ENCODE measurements at regions not wholly inside any gene's neighbourhood (a gene's known extent, or its start where the extent isn't known, plus 50 kb on each side); places are given as distances from the start of the nearest gene placed in this dataset.

DNA sequence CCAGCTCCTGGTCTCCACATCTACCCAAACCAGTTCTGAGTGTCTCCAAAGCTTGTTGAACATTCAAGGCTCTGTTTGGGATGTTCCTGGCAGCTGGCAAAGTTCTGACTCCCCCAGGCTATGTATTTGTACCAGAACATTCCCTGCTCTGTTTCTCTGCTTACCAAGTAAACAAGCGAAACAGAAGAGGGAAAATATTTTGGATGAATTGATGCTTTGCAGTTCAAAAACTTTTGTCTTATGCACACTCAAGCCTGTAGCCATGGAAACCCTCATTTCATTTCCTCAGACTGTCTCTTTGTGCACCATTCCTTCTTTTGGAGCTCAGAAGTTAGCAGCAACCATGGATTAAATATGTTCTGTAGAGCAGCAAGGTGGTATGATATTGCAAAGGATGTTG, 145.8 kb downstream of the ACTL7B start:
- no peak for DNase-seq

- no peak for DNase-seq
These were observed 146.7 kb downstream of the ACTL7B start for GRCh38 chr9:108709126-108709525.

- DNase-seq = no peak
These were observed 147.3 kb downstream of the ACTL7B start for GRCh38 chr9:108708448-108708847.

GRCh38 chr9:108707120-108707519, 148.7 kb downstream of the ACTL7B start:
- no peak for DNase-seq

DNA sequence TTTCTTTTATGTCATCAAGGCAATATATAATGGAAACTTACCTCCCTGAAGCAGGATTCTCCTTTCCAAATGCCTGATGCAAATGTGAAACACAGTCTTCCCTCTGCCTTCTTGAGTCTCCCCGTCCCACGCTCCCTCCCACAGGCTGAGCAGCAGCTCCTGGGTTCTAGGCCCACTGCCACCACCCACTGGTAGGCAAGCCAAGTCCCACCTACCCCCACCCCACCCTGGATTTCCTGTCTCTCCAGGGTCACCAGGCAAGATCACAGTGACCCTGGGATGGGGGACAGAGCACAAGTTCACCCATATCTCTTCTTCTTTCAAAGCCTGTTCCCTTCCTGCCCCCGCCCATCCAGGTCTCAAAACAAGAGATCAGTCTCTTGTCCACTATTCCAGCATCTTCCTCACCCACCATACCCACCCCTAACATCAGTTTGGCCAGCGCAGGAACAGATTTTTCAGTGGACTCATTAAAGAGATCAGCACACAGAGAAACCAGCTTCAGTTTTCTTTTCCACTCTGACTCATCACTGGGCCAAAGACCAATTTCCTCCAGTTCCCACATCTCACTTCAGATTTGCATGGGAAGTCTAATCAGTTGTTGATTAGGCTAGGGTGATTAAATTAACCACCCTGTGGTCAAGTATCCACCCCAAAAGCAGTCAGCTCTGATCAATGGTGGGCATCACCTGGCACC, 151.5 kb downstream of the ACTL7B start:
- no peak for DNase-seq

DNA sequence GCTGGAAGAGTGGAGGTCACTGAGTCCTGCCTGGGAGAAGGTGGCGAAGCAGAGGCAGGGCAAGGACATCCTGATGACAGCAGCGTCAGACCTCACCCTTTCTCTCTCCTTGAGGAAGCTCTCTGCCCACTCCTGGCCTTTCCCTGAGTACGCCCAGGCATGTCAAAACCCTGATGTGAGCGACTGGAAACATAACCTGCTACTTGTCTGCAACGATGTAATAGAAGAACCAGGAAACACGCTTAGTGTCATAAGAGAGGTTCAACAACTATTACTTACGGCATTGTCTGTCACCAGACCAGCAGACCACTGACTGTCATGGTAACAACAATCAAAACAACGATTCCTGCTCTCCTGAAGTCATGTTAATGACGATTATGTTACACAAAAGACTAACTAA, 152.4 kb downstream of the ACTL7B start:
- no peak for DNase-seq

GRCh38 chr9:108702681-108703080, 153.1 kb downstream of the ACTL7B start:
- DNase-seq = no peak

DNA sequence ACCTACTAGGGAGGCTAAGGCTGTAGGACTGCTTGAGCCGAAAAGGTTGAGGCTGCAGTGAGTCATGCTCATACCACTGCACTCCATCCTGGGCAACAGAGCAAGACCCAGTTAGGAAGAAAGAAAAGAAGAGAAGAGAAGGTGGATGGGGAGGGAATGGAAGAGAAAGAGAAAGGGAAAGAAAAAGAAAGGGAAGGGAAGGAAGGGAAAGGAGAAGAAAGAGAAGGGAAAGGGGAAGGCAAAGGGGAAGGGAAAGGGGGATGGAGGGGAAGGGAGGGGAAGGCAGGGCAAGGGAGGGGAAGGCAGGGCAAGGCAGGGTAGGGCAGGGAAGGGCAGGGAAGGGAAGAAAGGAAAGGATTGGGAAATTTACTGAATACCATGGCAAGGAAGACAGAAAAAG, 157.0 kb downstream of the ACTL7B start:
- no peak for DNase-seq

DNA sequence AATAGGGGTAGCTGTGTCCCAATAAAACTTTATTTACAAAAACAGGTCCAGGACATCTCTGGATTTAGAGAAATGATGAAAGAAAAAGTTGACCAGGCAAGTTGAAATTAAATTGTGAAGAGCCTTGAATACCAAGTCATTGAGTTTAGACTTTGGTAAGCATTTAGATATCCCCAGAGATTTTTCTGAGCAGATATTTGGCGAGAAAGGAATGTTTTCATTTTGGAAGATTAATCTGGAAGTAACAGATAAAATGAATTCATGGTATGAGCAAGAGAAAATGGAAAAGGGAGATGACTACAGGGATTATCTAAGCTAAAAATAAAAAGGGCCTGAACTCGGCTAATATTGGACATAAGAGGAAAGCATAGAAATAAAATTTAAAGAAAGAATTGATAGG, 157.6 kb downstream of the ACTL7B start:
- DNase-seq = no peak

DNA sequence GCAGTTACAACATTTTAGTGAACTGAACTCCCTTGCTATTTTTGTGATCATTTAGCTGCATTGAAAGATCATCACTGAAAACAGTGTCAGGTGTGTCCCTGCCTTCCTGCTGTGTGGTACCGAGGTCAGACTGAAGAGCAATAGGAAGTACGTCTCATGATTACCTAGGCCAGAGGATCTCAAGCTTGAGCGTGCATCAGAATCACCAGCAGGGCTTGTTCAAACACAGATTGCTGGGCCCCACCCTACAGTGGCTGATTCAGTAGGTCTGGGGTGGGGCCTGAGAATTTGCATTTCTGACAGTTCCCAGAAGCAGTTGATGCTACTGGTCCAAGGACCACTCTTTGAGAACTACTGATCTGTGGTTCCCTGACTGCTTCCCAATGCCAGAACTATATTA, 159.6 kb downstream of the ACTL7B start:
- no peak for DNase-seq

DNA sequence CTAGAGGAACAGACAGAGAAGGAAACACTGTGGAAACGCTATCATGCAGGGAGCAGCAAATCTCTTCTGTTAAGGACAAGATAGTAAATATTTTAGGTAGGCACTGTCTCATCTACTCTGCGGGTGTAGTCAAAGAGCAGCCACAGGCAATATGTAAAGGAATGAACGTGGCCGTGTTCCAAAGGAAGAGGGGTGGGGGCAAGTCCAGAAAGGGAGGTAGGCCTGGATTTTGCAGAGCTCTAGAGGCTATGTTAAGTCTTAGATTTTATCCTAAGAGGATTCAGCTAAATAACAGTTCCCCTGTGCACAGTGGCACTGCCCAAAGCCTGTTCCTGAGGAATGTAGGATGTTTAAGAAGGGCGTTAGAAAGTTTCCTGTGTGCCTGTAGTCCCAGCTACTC, 161.6 kb downstream of the ACTL7B start:
- no peak for DNase-seq

DNA sequence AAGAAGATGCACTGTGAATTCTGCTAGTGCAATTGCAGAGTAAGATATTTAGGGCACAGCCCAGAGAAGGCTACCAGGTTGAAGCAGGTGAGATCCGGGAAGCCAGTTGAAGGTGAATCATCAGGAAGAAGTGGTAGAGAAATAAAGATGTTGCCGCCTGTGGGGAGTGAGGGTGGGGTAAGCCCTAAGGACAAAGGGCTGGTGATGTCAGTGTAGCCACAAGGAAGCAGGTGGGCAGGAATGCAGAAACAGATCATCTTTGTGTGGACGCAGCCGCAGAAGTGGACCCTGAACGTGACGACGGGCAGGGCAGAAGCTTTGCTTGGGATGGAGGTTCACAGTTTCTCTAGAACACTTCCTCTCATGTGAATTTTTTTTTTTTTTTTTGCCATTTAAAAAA, 164.2 kb downstream of the ACTL7B start:
- DNase-seq = no peak

- DNase-seq = no peak
These were observed 167.1 kb downstream of the ACTL7B start for GRCh38 chr9:108688676-108689075.

GRCh38 chr9:108688051-108688450, 167.7 kb downstream of the ACTL7B start:
- no peak for DNase-seq

DNA sequence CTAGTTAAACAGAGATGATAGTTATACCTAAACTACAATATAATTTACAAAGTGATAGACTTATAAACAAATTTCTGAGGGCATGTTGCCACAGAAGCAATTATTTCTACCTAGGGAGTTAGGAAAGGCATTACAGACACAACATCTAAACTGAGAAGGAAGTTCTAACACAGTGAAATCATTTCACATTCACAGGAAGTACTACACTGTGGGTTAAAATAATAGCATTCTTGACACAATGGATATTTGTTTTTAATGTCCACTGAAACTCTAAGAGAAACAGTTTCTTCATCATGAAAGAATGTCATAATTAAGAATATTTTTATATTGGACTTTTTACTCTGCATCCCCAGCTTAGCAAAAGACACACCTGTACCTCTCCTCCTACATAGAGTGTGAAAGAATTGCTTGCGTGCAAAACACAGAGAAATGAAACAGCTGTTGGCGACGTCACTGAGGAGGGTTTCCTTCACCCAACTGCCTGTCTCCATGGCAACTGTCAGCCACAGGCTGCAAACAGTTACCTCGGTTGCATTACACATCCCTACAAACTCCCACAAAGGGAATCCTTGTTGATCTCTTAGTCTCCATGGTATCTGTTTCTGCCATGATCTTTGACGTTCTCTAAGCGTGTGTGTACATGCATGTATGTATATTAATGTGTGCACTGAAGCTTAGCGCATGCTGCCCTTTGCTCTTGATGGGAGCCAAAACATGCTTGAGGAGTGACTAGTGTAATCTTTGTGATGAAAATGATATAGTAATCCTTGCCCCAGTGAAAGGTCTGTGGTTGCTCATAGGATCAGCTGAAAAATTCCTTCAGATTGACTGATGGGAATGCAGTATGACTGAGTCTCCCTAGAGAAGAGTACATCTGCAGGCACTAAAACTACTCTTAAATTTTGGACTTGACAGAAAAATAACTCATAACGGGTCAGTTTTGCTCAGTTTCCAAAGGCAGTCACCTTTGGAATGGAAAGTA, 168.5 kb downstream of the ACTL7B start:
- DNase-seq = no peak

DNA sequence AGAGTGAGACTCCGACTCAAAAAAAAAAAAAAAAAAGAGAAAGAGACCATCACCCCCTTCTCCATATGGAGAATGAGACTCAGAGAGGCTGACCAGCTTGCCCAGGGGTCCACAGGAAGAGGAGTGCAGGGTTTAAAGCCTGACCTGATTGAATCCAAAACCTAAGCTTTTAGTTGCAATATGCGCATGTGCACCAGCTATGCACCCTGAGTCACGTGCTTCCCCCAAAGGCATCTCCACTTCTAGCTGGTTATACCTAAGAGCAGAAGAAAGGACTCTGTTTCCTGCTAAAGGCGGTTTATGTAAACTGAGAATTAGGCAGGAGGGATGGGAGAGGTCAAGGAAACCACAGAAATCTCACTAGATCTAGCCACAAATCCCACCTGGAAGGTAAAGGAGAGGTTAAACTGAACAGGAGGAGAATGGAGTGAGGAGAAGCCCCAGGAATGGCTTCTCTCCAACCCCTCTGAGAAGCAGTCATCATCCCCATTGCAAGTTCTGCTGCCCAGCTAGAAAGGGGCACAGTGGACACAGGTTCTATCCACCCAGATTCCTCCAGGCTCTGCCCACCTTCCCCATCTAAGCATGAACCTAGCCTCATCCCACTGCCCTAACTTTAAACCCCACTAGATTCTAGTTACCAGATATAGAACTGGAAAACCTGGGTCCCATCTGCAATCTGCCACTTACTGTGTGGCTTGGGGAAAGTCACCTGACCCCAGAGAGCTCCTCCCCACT, 171.3 kb downstream of the ACTL7B start:
- DNase-seq = no peak

DNA sequence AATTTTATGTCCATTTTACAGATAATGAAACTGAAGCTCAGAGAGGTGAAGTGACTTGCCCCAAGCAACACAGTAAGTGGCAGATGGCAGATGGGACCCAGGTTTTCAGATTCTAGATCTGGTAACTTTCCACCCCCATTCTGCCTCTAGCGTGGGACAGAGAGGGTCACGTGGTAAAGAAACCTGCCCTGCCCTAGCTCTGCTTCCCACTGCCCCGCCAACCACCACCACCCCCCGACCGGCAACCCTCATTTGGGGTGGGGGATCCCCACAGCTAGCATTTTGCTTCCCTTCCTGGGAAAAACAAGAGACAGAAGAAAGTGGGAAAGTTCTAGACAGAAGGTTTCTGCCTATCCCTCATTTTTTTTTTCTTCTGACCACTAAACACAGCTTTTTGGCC, 172.5 kb downstream of the ACTL7B start:
- no peak for DNase-seq

- no peak for DNase-seq
These were observed 173.8 kb downstream of the ACTL7B start for GRCh38 chr9:108681851-108682590.

GRCh38 chr9:108680946-108681345, 174.8 kb downstream of the ACTL7B start:
- DNase-seq = no peak

- DNase-seq = no peak
These were observed 178.0 kb downstream of the ACTL7B start for GRCh38 chr9:108677776-108678175.

DNA sequence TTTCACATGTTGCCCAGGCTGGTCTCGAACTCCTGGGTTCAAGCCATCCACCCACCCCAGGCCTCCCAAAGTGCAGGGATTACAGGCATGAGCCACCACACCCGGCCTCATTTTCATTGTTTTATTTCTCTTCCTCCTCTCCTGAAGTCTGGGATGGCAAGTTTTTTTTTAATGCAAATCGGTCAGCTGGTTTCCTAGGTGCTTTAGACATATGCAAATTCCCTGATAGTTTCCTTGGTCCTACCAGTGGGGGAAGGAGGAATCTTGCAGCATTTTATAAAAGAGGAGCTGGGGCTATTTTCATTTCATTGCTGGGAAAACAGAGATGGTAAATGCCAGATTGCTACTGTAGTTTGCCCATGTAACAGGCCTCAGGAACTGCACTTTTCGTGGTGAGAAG, 179.4 kb downstream of the ACTL7B start:
- DNase-seq = no peak

DNA sequence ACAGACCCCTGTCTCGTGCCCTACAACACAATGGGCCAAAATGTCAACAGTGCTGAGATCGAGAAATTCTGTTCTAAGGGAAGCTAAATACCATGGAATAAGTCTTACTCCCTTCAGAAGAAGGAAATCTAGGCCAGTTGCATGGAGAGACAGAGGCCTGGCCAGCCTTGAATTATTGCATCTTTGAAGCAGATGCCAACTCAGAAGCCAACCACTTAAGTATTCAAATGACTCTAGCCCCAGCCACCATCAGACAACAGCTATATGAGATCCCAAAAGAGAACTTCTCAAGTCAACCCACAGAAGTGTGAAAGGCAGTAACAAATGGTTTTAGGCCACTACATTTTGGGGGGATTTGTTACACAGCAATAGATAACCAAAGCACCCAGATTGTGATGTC, 180.1 kb downstream of the ACTL7B start:
- DNase-seq = no peak
